Fibroblast of villous mesenchyme (primary cell): ENCODE measurements at regions not wholly inside any gene's neighbourhood (a gene's known extent, or its start where the extent isn't known, plus 50 kb on each side); places are given as distances from the start of the nearest gene placed in this dataset.
"Not testable (repeated sequence)": the region's sequence is repeated elsewhere in the genome, so short reads cannot be mapped to it uniquely, and the experiment has no call there.

Source experiments
- DNase-seq: peaks from one replicate; pipeline ENCODE4 v3.0.0-alpha.2; 2010; ENCODE audit warnings: low read depth
- H3K4me3 ChIP-seq: 2 replicates; pipeline ENCODE4 v1.5.1; 2011; ENCODE audit warnings: low read depth, mild to moderate bottlenecking, low read length
- CTCF ChIP-seq: IDR thresholded peaks from 2 replicates; pipeline ENCODE4 v1.5.1; 2012; ENCODE audit warnings: low read depth, mild to moderate bottlenecking, low read length; ENCODE audit not compliant: insufficient read depth

- DNase-seq = no peak
- no peak for TF ChIP-seq CTCF
Observed at GRCh38 chr2:208794288-208794975, 387.8 kb downstream of the PTH2R start.

GRCh38 chr2:208798698-208799097, 392.1 kb downstream of the PTH2R start:
- DNase-seq = no peak
- TF ChIP-seq CTCF = no peak
- H3K4me3 ChIP-seq = no peak overlapping the region

More at GRCh38 chr2:208794288-208794975, 387.8 kb downstream of the PTH2R start:
- H3K4me3 ChIP-seq = no peak overlapping the region

GRCh38 chr2:208799397-208799796, 392.8 kb downstream of the PTH2R start:
- no peak overlapping the region for H3K4me3 ChIP-seq
- no peak for TF ChIP-seq CTCF
- no peak for DNase-seq

- DNase-seq, H3K4me3 ChIP-seq: not testable (repeated sequence)
Observed at GRCh38 chr2:208800887-208801286, 394.3 kb downstream of the PTH2R start.

- DNase-seq = no peak
- H3K4me3 ChIP-seq = no peak overlapping the region
- no peak for TF ChIP-seq CTCF
Observed at GRCh38 chr2:208807756-208808155, 401.2 kb downstream of the PTH2R start.

GRCh38 chr2:208811885-208812284, 405.3 kb downstream of the PTH2R start:
- DNase-seq, H3K4me3 ChIP-seq: not testable (repeated sequence)

- DNase-seq = no peak
- TF ChIP-seq CTCF = no peak
- no peak overlapping the region for H3K4me3 ChIP-seq
Observed at GRCh38 chr2:208819190-208819589, 412.6 kb downstream of the PTH2R start.

GRCh38 chr2:208820014-208820688, 413.6 kb downstream of the PTH2R start:
- no peak for DNase-seq
- TF ChIP-seq CTCF = no peak
- no peak overlapping the region for H3K4me3 ChIP-seq
